Kidney epithelial cell (primary cell): ENCODE measurements at regions not wholly inside any gene's neighbourhood (a gene's known extent, or its start where the extent isn't known, plus 50 kb on each side); places are given as distances from the start of the nearest gene placed in this dataset.

Experiments used
- DNase-seq: peaks from one replicate; pipeline ENCODE4 v3.0.0-alpha.2; 2010; ENCODE audit warnings: low read depth
- H3K27me3 ChIP-seq: 2 replicates; pipeline ENCODE4 v1.6.0; 2011; ENCODE audit warnings: low read length; ENCODE audit not compliant: control insufficient read depth, insufficient read depth
- H3K36me3 ChIP-seq: 2 replicates; pipeline ENCODE4 v1.5.1; 2011; ENCODE audit warnings: low read length; ENCODE audit not compliant: control insufficient read depth, insufficient read depth
- H3K4me3 ChIP-seq: 2 replicates; pipeline ENCODE4 v1.5.1; 2011; ENCODE audit warnings: low read depth, mild to moderate bottlenecking, control low read depth, low read length
- TF ChIP-seq, protein P1 (sequence below): IDR thresholded peaks from 2 replicates; pipeline ENCODE4 v1.5.1; 2011; ENCODE audit warnings: mild to moderate bottlenecking, moderate library complexity, low read length, control low read depth, inconsistent platforms; ENCODE audit not compliant: insufficient read depth, poor library complexity, severe bottlenecking

DNA sequence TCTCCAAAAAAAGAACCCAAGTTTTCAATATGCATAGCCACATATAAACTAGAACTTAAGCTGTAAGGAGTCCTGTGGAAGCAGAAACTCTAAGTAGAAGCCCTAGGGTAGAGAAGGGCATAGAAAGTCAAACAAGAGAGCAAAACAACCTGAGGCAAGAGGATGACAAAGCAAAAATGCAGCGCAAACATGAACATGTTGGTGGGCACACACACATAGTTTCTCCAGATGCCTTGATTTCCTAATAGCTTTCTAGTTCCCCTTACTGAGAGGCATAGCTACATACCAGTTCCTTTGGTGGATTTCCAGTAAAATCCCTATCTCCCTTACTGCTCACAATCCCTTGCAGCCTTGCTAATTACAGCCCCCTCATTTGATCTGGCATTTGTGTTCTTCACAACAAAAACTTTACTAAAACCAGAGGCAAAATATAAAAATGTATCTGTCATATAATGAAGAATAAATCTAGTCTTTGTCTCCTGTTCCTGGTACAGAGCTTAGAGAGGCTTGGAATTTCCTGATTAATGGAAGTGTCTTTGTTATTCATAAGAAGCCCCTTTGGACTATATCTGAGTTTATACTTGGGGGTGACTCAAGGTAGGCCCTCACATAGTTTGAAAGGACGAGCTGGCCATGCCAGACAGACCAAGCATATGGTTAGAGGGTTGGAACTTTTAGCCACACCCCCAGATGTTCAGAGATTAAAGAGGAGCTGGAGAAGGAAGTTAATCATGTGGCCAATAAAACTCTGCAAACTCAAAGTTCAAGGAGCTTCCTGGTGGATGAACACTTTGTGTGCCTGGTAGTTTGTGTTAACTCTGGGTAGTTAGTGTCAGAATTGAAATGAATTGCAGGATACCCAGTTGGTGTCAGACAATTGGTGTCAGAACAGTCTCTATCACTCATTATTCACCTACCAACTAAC, 52.7 kb upstream of the ZCCHC13 start:
- no peaks in the 10 kb centered on the region for H3K27me3 ChIP-seq
- H3K36me3 ChIP-seq = no peaks in the 10 kb centered on the region
- DNase-seq = no peak
- no peak overlapping the region for H3K4me3 ChIP-seq
- TF ChIP-seq, protein P1, sequence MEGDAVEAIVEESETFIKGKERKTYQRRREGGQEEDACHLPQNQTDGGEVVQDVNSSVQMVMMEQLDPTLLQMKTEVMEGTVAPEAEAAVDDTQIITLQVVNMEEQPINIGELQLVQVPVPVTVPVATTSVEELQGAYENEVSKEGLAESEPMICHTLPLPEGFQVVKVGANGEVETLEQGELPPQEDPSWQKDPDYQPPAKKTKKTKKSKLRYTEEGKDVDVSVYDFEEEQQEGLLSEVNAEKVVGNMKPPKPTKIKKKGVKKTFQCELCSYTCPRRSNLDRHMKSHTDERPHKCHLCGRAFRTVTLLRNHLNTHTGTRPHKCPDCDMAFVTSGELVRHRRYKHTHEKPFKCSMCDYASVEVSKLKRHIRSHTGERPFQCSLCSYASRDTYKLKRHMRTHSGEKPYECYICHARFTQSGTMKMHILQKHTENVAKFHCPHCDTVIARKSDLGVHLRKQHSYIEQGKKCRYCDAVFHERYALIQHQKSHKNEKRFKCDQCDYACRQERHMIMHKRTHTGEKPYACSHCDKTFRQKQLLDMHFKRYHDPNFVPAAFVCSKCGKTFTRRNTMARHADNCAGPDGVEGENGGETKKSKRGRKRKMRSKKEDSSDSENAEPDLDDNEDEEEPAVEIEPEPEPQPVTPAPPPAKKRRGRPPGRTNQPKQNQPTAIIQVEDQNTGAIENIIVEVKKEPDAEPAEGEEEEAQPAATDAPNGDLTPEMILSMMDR = no peak

DNA sequence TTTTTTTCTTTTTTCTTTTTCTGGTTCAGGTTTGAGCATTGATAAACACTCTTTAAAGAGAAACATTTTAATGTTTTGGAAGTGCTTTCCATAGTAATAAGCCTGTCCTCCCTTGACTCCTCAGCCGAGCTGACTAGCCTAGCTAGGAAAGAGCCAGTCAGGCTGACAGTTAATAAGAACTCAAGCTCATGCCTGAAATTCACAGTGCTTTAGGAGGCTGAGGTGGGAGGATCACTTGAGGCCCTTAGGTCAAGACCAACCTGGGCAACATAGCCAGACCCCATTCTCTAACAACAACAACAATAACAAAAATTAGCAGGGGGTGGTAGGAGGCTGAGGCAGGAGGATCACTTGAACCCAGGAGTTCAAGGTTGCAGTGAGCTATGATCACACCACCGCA, 53.4 kb upstream of the ZCCHC13 start:
- no peak overlapping the region for H3K4me3 ChIP-seq
- TF ChIP-seq, protein P1 = no peak
- H3K36me3 ChIP-seq = no peaks in the 10 kb centered on the region
- DNase-seq = no peak
- no peaks in the 10 kb centered on the region for H3K27me3 ChIP-seq

DNA sequence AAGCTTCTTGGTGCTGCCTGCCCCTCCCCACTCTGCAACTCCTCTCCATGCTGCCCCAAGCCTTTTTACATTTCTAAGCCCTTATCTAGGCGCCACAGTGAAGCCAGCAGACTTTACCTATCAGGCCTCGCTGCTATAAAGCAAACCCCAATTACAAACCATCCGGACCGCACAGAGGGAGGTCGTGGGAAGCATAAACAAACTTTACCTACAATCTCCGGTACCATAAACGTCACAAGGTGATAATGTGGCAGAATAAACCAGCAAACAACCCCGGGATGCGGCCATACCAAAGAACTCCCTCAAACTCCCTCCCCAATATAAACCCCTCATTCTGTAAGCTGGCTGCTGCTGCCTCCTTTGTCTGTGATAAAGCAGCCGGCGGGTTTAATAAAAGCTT, 54.0 kb upstream of the ZCCHC13 start:
- no peaks in the 10 kb centered on the region for H3K36me3 ChIP-seq
- no peak overlapping the region for H3K4me3 ChIP-seq
- TF ChIP-seq, protein P1 = no peak

DNA sequence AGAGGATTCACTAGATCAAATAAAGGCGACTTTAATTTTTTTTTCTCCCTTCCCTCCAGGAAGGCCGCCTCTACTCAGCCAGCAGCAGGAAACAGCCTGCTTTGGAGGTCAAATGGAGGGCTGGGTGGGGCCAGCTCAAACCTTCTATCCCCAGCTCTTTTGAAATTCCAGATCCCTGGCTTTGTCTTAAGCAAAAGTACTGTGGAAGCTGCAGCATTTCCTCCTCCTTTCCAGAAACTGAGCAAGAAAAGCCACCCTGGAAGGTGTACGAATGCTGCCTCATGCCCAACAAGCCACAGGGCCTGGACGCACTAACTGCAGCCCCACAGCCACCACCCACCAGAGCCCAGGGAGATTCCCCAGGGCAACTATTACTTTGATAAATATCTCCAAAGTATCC, 55.1 kb upstream of the ZCCHC13 start:
- H3K27me3 ChIP-seq = no peaks in the 10 kb centered on the region
- no peak overlapping the region for H3K4me3 ChIP-seq
- H3K36me3 ChIP-seq = no peaks in the 10 kb centered on the region
- DNase-seq = no peak
- TF ChIP-seq, protein P1 = no peak

More for the DNA sequence above, 54.0 kb upstream of the ZCCHC13 start:
- DNase-seq = no peak
- no peaks in the 10 kb centered on the region for H3K27me3 ChIP-seq

DNA sequence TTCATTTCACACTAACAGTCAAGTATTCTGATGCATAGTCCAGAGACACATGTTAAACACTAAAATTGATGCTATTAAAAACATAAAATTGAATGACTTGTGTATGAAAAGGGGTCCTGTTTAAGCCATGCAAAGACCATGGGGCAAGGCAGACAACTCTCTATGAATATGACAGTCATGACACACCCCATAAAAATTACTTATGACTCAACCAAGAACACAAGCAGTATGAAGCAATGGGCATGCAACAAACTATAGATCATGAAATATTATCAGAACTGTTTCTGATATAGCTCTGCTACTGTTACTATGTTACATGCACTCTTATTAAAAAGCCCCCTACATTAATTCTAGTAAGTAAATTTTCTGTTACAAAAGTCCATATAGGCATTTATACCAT, 57.5 kb upstream of the ZCCHC13 start:
- Histone ChIP-seq H3K36me3 (no peaks in the 10 kb centered on the region), H3K4me3 (no peak overlapping the region), H3K27me3 (no peaks in the 10 kb centered on the region)
- DNase-seq = no peak
- TF ChIP-seq, protein P1 = no peak
